ENCODE measurements at regions not wholly inside any gene's neighbourhood (a gene's known extent, or its start where the extent isn't known, plus 50 kb on each side); places are given as distances from the start of the nearest gene placed in this dataset.
A peak's percentile ranks its signal among the peaks of the same experiment; 100 is the strongest.

- DNase-seq, result no peak
Observed at GRCh38 chr20:24739746-24740145, 209.3 kb upstream of the CST7 start.

GRCh38 chr20:24741493-24742072, 207.5 kb upstream of the CST7 start:
- no peak for DNase-seq

GRCh38 chr20:24742436-24742835, 206.6 kb upstream of the CST7 start:
- no peak for DNase-seq

- DNase-seq, result no peak
Observed at GRCh38 chr20:24742989-24743388, 206.1 kb upstream of the CST7 start.

- DNase-seq, result no peak
Observed at GRCh38 chr20:24743641-24744040, 205.4 kb upstream of the CST7 start.

GRCh38 chr20:24744747-24745146, 204.3 kb upstream of the CST7 start:
- DNase-seq, result no peak

- DNase-seq, result no peak
Observed at GRCh38 chr20:24745206-24745605, 203.9 kb upstream of the CST7 start.

- no peak for DNase-seq
Observed at GRCh38 chr20:24745617-24746350, 203.3 kb upstream of the CST7 start.

GRCh38 chr20:24746351-24746685, 202.8 kb upstream of the CST7 start:
- peak; percentile 49 for DNase-seq

- no peak for DNase-seq
Observed at GRCh38 chr20:24747010-24747712, 201.9 kb upstream of the CST7 start.

GRCh38 chr20:24747881-24748595, 201.0 kb upstream of the CST7 start:
- no peak for DNase-seq

- no peak for DNase-seq
Observed at GRCh38 chr20:24751551-24751950, 197.5 kb upstream of the CST7 start.

GRCh38 chr20:24752612-24753011, 196.5 kb upstream of the CST7 start:
- DNase-seq, result no peak

- no peak for DNase-seq
Observed at GRCh38 chr20:24753130-24753529, 195.9 kb upstream of the CST7 start.

GRCh38 chr20:24754691-24755090, 194.4 kb upstream of the CST7 start:
- DNase-seq, result no peak

- no peak for DNase-seq
Observed at GRCh38 chr20:24755411-24755922, 193.6 kb upstream of the CST7 start.

GRCh38 chr20:24756292-24757025, 192.6 kb upstream of the CST7 start:
- DNase-seq, result no peak

GRCh38 chr20:24761220-24762065, 187.6 kb upstream of the CST7 start:
- DNase-seq, result no peak

- no peak for DNase-seq
Observed at GRCh38 chr20:24762371-24762770, 186.7 kb upstream of the CST7 start.

- no peak for DNase-seq
Observed at GRCh38 chr20:24762791-24763350, 186.2 kb upstream of the CST7 start.

GRCh38 chr20:24763386-24764026, 185.6 kb upstream of the CST7 start:
- no peak for DNase-seq

Measured in NCI-H748 treated with DMSO at 0.1 percent for 48 hours (cell line).